K562 (cell line): ENCODE measurements at regions not wholly inside any gene's neighbourhood (a gene's known extent, or its start where the extent isn't known, plus 50 kb on each side); places are given as distances from the start of the nearest gene placed in this dataset.

Experiments used
- ATAC-seq: fragments of 200-7000 bp; cut with Tn5 transposase; 3 replicates; pipeline ENCODE4 v1.9.1; 2020; ENCODE audit warnings: moderate library complexity
- BruUV-seq: library from RNA; stranded (reverse); fragments of 400-500 nt; replicated peaks from 2 replicates; lab custom pipeline; 2021; lab: Mats Ljungman, UMichigan
- CTCF ChIA-PET: fragments of 300-600 bp; formaldehyde crosslinking; extraction: SDS; loops from one replicate; lab custom pipeline; 2021; ENCODE audit warnings: low intra/inter-chr PET ratio; lab: Yijun Ruan, JAX
- POLR2A ChIA-PET: fragments of 300-600, 350-650 bp; sonication (Branson Sonifier 250); formaldehyde crosslinking; extraction: SDS; loops from one replicate; lab custom pipeline; 2021; ENCODE audit warnings: antibody characterized with exemption, inconsistent platforms; lab: Yijun Ruan, JAX
- DNase-seq, 4 experiments: peaks; one replicate each; pipeline versions ENCODE4 v3.0.0 to v3.0.0-alpha.2; 2011 to 2018; ENCODE audit warnings: low spot score in 3 of 4, mixed read lengths in 3 of 4; ENCODE audit errors: extremely low read depth in 1 of 4
- FAIRE-seq: peaks from 2 replicates; lab custom pipeline; 2011; peaks lifted over from hg19 to GRCh38; lab: Jason Lieb, UNC
- H2AFZ ChIP-seq: 2 replicates; pipeline ENCODE4 v1.6.0; 2011; ENCODE audit warnings: low read depth, low read length, control low read depth, inconsistent platforms
- H3K27ac ChIP-seq: fragments of 200-600 bp; 3 replicates; pipeline ENCODE4 v1.8.0; 2011; ENCODE audit warnings: low read depth, mild to moderate bottlenecking, control low read depth, inconsistent platforms, low read length, moderate library complexity, mixed read lengths; ENCODE audit errors: extremely low read depth
- H3K27me3 ChIP-seq, 2 experiments: fragments of 300-600 bp in 1 of 2; 2 replicates in 1 of 2; 3 replicates in 1 of 2; pipeline versions ENCODE4 v1.6.0 to v1.8.0; 2011; ENCODE audit warnings: inconsistent platforms in 2 of 2, low read length in 2 of 2, mild to moderate bottlenecking in 1 of 2, mixed read lengths in 1 of 2, moderate library complexity in 1 of 2; ENCODE audit not compliant: control insufficient read depth in 2 of 2, insufficient read depth in 2 of 2
- H3K36me3 ChIP-seq: fragments of 300-600 bp; 3 replicates; pipeline ENCODE4 v1.8.0; 2011; ENCODE audit warnings: mild to moderate bottlenecking, low read length, inconsistent platforms; ENCODE audit not compliant: control insufficient read depth, insufficient read depth
- H3K4me1 ChIP-seq, 2 experiments: fragments of 200-600 bp in 1 of 2; replicated peaks in 1 of 2; 2 replicates in 1 of 2; 3 replicates in 1 of 2; pipeline versions ENCODE4 v1.5.1 to v1.8.0; 2011; ENCODE audit warnings: inconsistent platforms in 2 of 2, low read length in 2 of 2, mild to moderate bottlenecking in 1 of 2, mixed read lengths in 1 of 2, moderate library complexity in 1 of 2; ENCODE audit not compliant: control insufficient read depth in 2 of 2, insufficient read depth in 2 of 2
- H3K4me2 ChIP-seq: 2 replicates; pipeline ENCODE4 v1.6.1; 2011; ENCODE audit warnings: low read length, control low read depth, inconsistent platforms, mixed read lengths; ENCODE audit not compliant: insufficient read depth
- H3K4me3 ChIP-seq: fragments of 200-600 bp; sonication (generic), shearing (Covaris generic); 2 replicates; pipeline ENCODE4 v1.5.1; 2016; ENCODE audit warnings: control low read depth, inconsistent platforms
- H3K79me2 ChIP-seq: fragments of 200-600 bp; 3 replicates; pipeline ENCODE4 v1.8.0; 2011; ENCODE audit warnings: low read length, inconsistent platforms; ENCODE audit not compliant: control insufficient read depth, insufficient read depth
- H3K9ac ChIP-seq, 2 experiments: 2 replicates each; pipeline versions ENCODE4 v1.6.0 to v1.6.1; 2011; ENCODE audit warnings: low read depth in 2 of 2, low read length in 2 of 2, control low read depth in 1 of 2, inconsistent platforms in 1 of 2, mild to moderate bottlenecking in 1 of 2, mixed read lengths in 1 of 2; ENCODE audit not compliant: insufficient read depth in 1 of 2
- H3K9me1 ChIP-seq: one replicate; pipeline ENCODE4 v1.6.0; 2011; ENCODE audit warnings: inconsistent platforms, mild to moderate bottlenecking, low read length, moderate library complexity; ENCODE audit not compliant: control insufficient read depth, insufficient read depth
- H3K9me3 ChIP-seq: replicated peaks from 2 replicates; pipeline ENCODE4 v1.5.1; 2011; ENCODE audit warnings: low read depth, low read length, inconsistent platforms; ENCODE audit not compliant: control insufficient read depth, insufficient read depth
- H4K20me1 ChIP-seq: replicated peaks from 2 replicates; pipeline ENCODE4 v1.6.1; 2011; ENCODE audit warnings: low read length, inconsistent platforms, mixed read lengths; ENCODE audit not compliant: control insufficient read depth, insufficient read depth
- CAMTA2 ChIP-seq: fragments of 250-450 bp; sonication (Bioruptor Pico); conservative IDR thresholded peaks from 2 replicates; pipeline ENCODE4 v1.5.1; 2022
- CREB3L1 ChIP-seq: fragments of 450-650 bp; IDR thresholded peaks from 2 replicates; pipeline ENCODE4 v1.6.1; 2014; ENCODE audit warnings: low read depth, mild to moderate bottlenecking, moderate library complexity, borderline replicate concordance
- ETV1 ChIP-seq: fragments of 450-650 bp; conservative IDR thresholded peaks from 2 replicates; pipeline ENCODE4 v1.6.1; 2016; ENCODE audit warnings: missing genetic modification characterization, control low read depth, low read depth, missing compliant biosample characterization
- MTF1 ChIP-seq: fragments of 250-450 bp; sonication (Bioruptor Pico); IDR thresholded peaks from 2 replicates; pipeline ENCODE4 v1.9.0; 2021; ENCODE audit warnings: moderate library complexity, mild to moderate bottlenecking, inconsistent platforms, borderline replicate concordance
- NR2F6 ChIP-seq: fragments of 450-650 bp; formaldehyde crosslinking; IDR thresholded peaks from 2 replicates; pipeline ENCODE4 v1.4.0; 2020; ENCODE audit warnings: mild to moderate bottlenecking
- SRSF9 ChIP-seq: fragments of 200-400 bp; formaldehyde crosslinking; IDR thresholded peaks from 2 replicates; pipeline ENCODE4 v1.6.1; 2017; ENCODE audit warnings: low read depth, low read length, borderline replicate concordance
- TEAD1 ChIP-seq, 2 experiments: fragments of 450-650 bp in 1 of 2; sonication (generic) in 1 of 2; formaldehyde crosslinking; IDR thresholded peaks; 2 replicates each; pipeline versions ENCODE4 v1.4.0 to v1.8.0; 2020 to 2022; ENCODE audit warnings: mild to moderate bottlenecking in 2 of 2, missing genetic modification reagents in 1 of 2
- ZNF23 ChIP-seq: fragments of 250-450 bp; sonication (Bioruptor Pico); IDR thresholded peaks from 2 replicates; pipeline ENCODE4 v1.4.0; 2020; ENCODE audit warnings: mild to moderate bottlenecking
- ZNF584 ChIP-seq: fragments of 200-800 bp; sonication (Bioruptor generic); IDR thresholded peaks from 2 replicates; pipeline ENCODE4 v1.6.1; 2016; ENCODE audit warnings: low read depth, mild to moderate bottlenecking, missing genetic modification characterization, missing compliant biosample characterization
- WGBS: fragments of 100-300 bp; shearing (Covaris generic); methylation state at CpG from one replicate; pipeline ENCODE4 v1.1.6; 2016; ENCODE audit warnings: low coverage, mixed read lengths; ENCODE audit not compliant: insufficient coverage; ENCODE audit errors: missing lambda C conversion rate; 5-methylcytosine and 5-hydroxymethylcytosine counted together
- in situ Hi-C: fragments of 300-500 bp; cut with MboI; formaldehyde crosslinking; loops from 4 replicates; pipeline ENCODE4 v1.15.0; 2018; ENCODE audit warnings: inconsistent platforms, mixed read lengths
- intact Hi-C: fragments of 100-400 bp; cut with micrococcal nuclease; formaldehyde crosslinking; loops from 2 replicates; pipeline ENCODE4 v1.14.2; 2022

- TF ChIP-seq MTF1 (CRISPR knock-in tag) (no peak), NR2F6 (CRISPR knock-in tag) (no peak), ZNF584 (no peak), CAMTA2 (CRISPR knock-in tag) (no peak), TEAD1 (CRISPR knock-in tag; IDR thresholded peaks at IDR 0.05) (no peak), CREB3L1 (no peak), ZNF23 (CRISPR knock-in tag) (no peak)
Observed at GRCh38 chr7:81073931-81074251, 155.0 kb upstream of the SEMA3C start (continued).

- CTCF ChIA-PET: no interaction called here
- ATAC-seq: no peak
- Histone ChIP-seq H2AFZ (no peak overlapping the region), H3K79me2 (no peaks in the 10 kb centered on the region), H3K9ac (no peak overlapping the region), H4K20me1 (no peaks in the 10 kb centered on the region), H3K4me1 (no peaks in the 10 kb centered on the region), H3K4me2 (no peak overlapping the region), H3K9me1 (no peaks in the 10 kb centered on the region), H3K9me3 (0 out of 2 replicates have a peak, but pooled peaks cover 2% of the 10 kb centered on the region), H3K4me3 (no peak overlapping the region), H3K27ac (no peak overlapping the region), H3K27me3 (no peaks in the 10 kb centered on the region), H3K36me3 (no peaks in the 10 kb centered on the region)
- BruUV-seq: no TSS peak
- in situ Hi-C loops: no loop called here
- POLR2A ChIA-PET: no interaction called here
- no peak for FAIRE-seq
- WGBS: 17% methylated on average over 19 of the region's 21 CpGs
- intact Hi-C loops: no loop called here
- no peak for DNase-seq
- no peak for TF ChIP-seq ETV1 (tag)
- TF ChIP-seq SRSF9: no peak
Observed at GRCh38 chr7:81070956-81071355, 152.1 kb upstream of the SEMA3C start.
